Lower leg skin (tissue), 3 donors: ENCODE measurements at regions not wholly inside any gene's neighbourhood (a gene's known extent, or its start where the extent isn't known, plus 50 kb on each side); places are given as distances from the start of the nearest gene placed in this dataset.

Experiments
- POLR2A ChIP-seq, 2 donors: fragments of 450-650 bp; IDR thresholded peaks; one replicate each; pipeline ENCODE4 v1.6.1; 2016 to 2017; ENCODE audit warnings: antibody characterized with exemption in 2 of 2, mild to moderate bottlenecking in 1 of 2, moderate library complexity in 1 of 2
- TF ChIP-seq, protein P1 (sequence below), 3 donors: fragments of 450-650 bp; IDR thresholded peaks; one replicate each; pipeline ENCODE4 v1.5.1; 2016; ENCODE audit warnings: antibody characterized with exemption in 3 of 3, mild to moderate bottlenecking in 3 of 3, moderate library complexity in 2 of 3

DNA sequence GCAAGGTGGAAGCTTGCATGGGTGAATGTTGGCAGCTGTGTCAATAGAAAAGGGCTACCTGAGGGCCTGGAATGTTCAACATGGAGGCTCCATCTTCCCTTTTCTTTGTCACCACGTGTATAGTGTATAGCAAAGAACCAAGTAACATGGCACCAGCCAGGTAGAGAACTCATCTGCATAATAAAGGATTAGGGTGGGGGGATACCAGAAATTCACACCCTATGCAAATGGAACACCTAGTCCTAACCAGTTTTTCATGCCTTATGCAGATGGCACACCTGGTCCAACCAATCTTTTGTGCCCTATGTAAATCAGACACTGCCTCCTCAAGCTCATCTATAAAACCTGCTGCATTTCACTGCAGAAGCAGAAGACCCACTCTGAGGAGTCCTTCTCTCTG is 169.6 kb upstream of the GLRA2 start:
- TF ChIP-seq, protein P1, sequence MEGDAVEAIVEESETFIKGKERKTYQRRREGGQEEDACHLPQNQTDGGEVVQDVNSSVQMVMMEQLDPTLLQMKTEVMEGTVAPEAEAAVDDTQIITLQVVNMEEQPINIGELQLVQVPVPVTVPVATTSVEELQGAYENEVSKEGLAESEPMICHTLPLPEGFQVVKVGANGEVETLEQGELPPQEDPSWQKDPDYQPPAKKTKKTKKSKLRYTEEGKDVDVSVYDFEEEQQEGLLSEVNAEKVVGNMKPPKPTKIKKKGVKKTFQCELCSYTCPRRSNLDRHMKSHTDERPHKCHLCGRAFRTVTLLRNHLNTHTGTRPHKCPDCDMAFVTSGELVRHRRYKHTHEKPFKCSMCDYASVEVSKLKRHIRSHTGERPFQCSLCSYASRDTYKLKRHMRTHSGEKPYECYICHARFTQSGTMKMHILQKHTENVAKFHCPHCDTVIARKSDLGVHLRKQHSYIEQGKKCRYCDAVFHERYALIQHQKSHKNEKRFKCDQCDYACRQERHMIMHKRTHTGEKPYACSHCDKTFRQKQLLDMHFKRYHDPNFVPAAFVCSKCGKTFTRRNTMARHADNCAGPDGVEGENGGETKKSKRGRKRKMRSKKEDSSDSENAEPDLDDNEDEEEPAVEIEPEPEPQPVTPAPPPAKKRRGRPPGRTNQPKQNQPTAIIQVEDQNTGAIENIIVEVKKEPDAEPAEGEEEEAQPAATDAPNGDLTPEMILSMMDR (IDR thresholded peaks at IDR 0.05) = no peak
- TF ChIP-seq POLR2A (IDR thresholded peaks at IDR 0.05) = no peak
